ENCODE measurements at regions not wholly inside any gene's neighbourhood (a gene's known extent, or its start where the extent isn't known, plus 50 kb on each side); places are given as distances from the start of the nearest gene placed in this dataset.
"Not testable (repeated sequence)": the region's sequence is repeated elsewhere in the genome, so short reads cannot be mapped to it uniquely, and the experiment has no call there.

GRCh38 chr1:213446496-213446895 lies 395.5 kb downstream of the RPS6KC1 start:
- H3K4me1 Mint-ChIP-seq (ENCODE audit: low read depth) = no peaks in the 10 kb centered on the region
- H3K27ac Mint-ChIP-seq = no peak overlapping the region
- no peak overlapping the region for H3K4me3 Mint-ChIP-seq
- no peaks in the 10 kb centered on the region for H3K9me3 Mint-ChIP-seq
- H3K27me3 Mint-ChIP-seq (ENCODE audit: low read depth) = no peaks in the 10 kb centered on the region
- H3K36me3 Mint-ChIP-seq (ENCODE audit: low read depth) = no peaks in the 10 kb centered on the region

- Mint-ChIP-seq H3K27me3 (ENCODE audit: low read depth) (no peaks in the 10 kb centered on the region), H3K36me3 (ENCODE audit: low read depth) (no peaks in the 10 kb centered on the region), H3K9me3 (no peaks in the 10 kb centered on the region), H3K27ac (no peak overlapping the region), H3K4me1 (ENCODE audit: low read depth) (no peaks in the 10 kb centered on the region), H3K4me3 (no peak overlapping the region)
These were observed 397.3 kb downstream of the RPS6KC1 start for GRCh38 chr1:213448360-213448759.

GRCh38 chr1:213448776-213449175 lies 397.7 kb downstream of the RPS6KC1 start:
- no peak overlapping the region for H3K4me3 Mint-ChIP-seq
- no peak overlapping the region for H3K27ac Mint-ChIP-seq
- no peaks in the 10 kb centered on the region for H3K27me3 Mint-ChIP-seq (ENCODE audit: low read depth)
- no peaks in the 10 kb centered on the region for H3K36me3 Mint-ChIP-seq (ENCODE audit: low read depth)
- no peaks in the 10 kb centered on the region for H3K9me3 Mint-ChIP-seq
- no peaks in the 10 kb centered on the region for H3K4me1 Mint-ChIP-seq (ENCODE audit: low read depth)

DNA sequence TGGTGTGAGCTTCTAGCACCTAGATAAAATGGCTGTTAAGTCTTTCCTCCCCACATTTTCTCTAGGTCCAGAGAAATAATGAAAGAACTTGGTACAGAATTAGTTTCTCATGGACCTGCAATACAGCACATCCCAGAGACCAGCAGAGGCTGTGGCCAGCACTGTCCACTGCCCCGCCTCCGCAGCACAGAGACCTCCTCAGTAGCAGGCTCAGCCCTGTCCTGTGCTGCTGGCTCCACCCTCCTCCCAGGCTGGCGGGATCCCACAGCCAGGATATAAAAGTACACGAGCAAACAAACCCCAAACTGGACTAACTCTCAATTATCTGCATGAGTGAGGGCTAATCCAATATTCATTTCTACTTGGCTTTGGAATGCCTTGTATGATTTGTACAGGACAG lies 401.5 kb downstream of the RPS6KC1 start:
- Mint-ChIP-seq H3K27ac (no peak overlapping the region), H3K9me3 (no peaks in the 10 kb centered on the region), H3K27me3 (ENCODE audit: low read depth) (no peaks in the 10 kb centered on the region), H3K4me3 (no peak overlapping the region), H3K36me3 (ENCODE audit: low read depth) (no peaks in the 10 kb centered on the region), H3K4me1 (ENCODE audit: low read depth) (no peaks in the 10 kb centered on the region)

DNA sequence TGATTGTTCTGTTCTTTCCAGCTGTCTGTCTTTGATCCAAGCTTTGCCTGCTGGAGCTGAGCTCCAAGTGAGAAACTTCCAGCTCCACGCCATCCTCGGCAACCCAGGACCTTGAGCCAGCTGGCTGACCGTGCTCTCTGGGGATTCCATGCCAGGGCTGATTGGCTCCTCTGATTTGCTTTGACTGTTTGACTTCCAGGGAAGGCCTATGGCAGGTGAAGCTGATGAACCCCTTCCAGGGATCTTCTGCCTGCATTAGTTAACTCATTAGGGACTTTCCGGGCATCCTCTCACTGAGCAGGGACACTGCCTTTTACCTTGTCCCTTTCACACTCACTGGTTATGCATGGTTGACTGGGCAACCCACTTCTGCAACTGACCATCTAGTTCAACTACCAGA lies 406.1 kb downstream of the RPS6KC1 start:
- Mint-ChIP-seq H3K36me3 (ENCODE audit: low read depth) (no peaks in the 10 kb centered on the region), H3K4me3 (no peak overlapping the region), H3K27me3 (ENCODE audit: low read depth) (peaks cover 3% of the 10 kb centered on the region)

GRCh38 chr1:213457733-213458132 lies 406.7 kb downstream of the RPS6KC1 start:
- Mint-ChIP-seq H3K4me1 (ENCODE audit: low read depth) (no peaks in the 10 kb centered on the region), H3K27ac (no peak overlapping the region), H3K4me3 (no peak overlapping the region), H3K9me3 (peaks cover 6% of the 10 kb centered on the region), H3K36me3 (ENCODE audit: low read depth) (no peaks in the 10 kb centered on the region), H3K27me3 (ENCODE audit: low read depth) (peaks cover 3% of the 10 kb centered on the region)

More for the DNA sequence above, 406.1 kb downstream of the RPS6KC1 start:
- Mint-ChIP-seq H3K9me3 (peaks cover 6% of the 10 kb centered on the region), H3K4me1 (ENCODE audit: low read depth) (no peaks in the 10 kb centered on the region), H3K27ac (no peak overlapping the region)

DNA sequence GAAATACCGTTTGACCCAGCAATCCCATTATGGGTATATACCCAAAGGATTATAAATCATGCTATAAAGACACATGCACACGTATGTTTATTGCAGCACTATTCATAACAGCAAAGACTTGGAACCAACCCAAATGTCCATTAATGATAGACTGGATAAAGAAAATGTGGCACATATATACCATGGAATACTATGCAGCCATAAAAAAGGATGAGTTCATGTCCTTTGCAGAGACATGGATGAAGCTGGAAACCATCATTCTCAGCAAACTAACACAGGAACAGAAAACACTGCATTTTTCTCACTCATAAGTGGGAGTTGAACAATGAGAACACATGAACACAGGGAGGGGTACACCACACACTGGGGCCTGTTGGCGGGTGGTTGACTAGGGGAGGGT lies 411.3 kb downstream of the RPS6KC1 start:
- H3K4me3 Mint-ChIP-seq; H3K4me1 Mint-ChIP-seq (ENCODE audit: low read depth); H3K9me3 Mint-ChIP-seq; H3K27me3 Mint-ChIP-seq (ENCODE audit: low read depth); H3K36me3 Mint-ChIP-seq (ENCODE audit: low read depth); H3K27ac Mint-ChIP-seq: not testable (repeated sequence)

GRCh38 chr1:213464786-213465460 lies 413.9 kb downstream of the RPS6KC1 start:
- Mint-ChIP-seq H3K36me3 (ENCODE audit: low read depth) (no peaks in the 10 kb centered on the region), H3K9me3 (peaks cover 3% of the 10 kb centered on the region), H3K4me3 (no peak overlapping the region), H3K4me1 (ENCODE audit: low read depth) (no peaks in the 10 kb centered on the region), H3K27ac (no peak overlapping the region), H3K27me3 (ENCODE audit: low read depth) (no peaks in the 10 kb centered on the region)

DNA sequence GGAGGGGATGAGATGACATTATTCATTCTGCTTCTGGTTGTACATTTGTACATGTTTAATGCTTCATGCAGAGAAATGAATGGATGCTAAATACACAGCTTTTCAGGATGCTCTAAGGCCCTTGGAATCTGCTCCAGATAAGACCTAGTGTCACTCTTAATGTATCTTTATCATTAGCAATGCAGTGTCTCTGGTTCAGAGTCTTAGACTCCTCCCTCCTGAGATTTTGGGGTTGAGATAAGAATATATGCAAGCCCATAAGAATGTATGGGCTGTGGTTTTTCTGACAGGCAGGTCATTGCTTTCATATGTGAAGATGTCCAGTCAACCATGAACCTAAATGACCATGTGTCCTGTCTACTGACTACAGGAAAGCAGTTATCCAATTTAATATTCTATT lies 415.5 kb downstream of the RPS6KC1 start:
- Mint-ChIP-seq H3K27me3 (ENCODE audit: low read depth) (no peaks in the 10 kb centered on the region), H3K4me1 (ENCODE audit: low read depth) (no peaks in the 10 kb centered on the region), H3K27ac (no peak overlapping the region), H3K9me3 (no peaks in the 10 kb centered on the region), H3K4me3 (no peak overlapping the region), H3K36me3 (ENCODE audit: low read depth) (no peaks in the 10 kb centered on the region)

DNA sequence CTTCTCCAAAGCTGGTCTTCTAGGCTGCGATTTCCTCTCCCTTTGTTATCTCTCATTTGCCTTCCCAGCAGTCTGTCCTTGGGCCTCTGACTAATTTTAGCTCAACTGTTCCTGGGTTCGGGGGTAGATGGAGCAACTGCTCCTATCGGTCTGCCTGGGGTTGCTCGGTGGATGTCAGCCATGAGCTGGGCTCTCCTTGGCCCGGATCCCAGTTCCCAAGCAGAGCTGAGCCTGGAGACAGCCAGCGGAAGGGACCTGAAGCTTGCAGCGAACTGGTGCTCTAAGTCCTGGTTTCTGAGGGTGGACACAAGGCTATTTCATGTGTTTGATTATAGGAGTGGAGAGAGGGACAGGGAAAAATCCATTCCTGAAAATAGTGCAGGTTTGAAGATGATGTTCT lies 423.0 kb downstream of the RPS6KC1 start:
- Mint-ChIP-seq H3K9me3 (no peaks in the 10 kb centered on the region), H3K4me3 (no peak overlapping the region), H3K27me3 (ENCODE audit: low read depth) (no peaks in the 10 kb centered on the region), H3K27ac (no peak overlapping the region), H3K36me3 (ENCODE audit: low read depth) (no peaks in the 10 kb centered on the region), H3K4me1 (ENCODE audit: low read depth) (no peaks in the 10 kb centered on the region)

- Mint-ChIP-seq H3K27me3 (ENCODE audit: low read depth) (peaks cover 7% of the 10 kb centered on the region), H3K9me3 (no peaks in the 10 kb centered on the region), H3K4me1 (ENCODE audit: low read depth) (no peaks in the 10 kb centered on the region), H3K27ac (no peak overlapping the region), H3K36me3 (ENCODE audit: low read depth) (no peaks in the 10 kb centered on the region), H3K4me3 (no peak overlapping the region)
These were observed 430.4 kb downstream of the RPS6KC1 start for GRCh38 chr1:213481395-213481794.

GRCh38 chr1:213484333-213484732 lies 433.3 kb downstream of the RPS6KC1 start:
- Mint-ChIP-seq H3K9me3 (no peaks in the 10 kb centered on the region), H3K36me3 (ENCODE audit: low read depth) (no peaks in the 10 kb centered on the region), H3K4me1 (ENCODE audit: low read depth) (no peaks in the 10 kb centered on the region), H3K27ac (no peak overlapping the region), H3K27me3 (ENCODE audit: low read depth) (peaks cover 7% of the 10 kb centered on the region), H3K4me3 (no peak overlapping the region)

DNA sequence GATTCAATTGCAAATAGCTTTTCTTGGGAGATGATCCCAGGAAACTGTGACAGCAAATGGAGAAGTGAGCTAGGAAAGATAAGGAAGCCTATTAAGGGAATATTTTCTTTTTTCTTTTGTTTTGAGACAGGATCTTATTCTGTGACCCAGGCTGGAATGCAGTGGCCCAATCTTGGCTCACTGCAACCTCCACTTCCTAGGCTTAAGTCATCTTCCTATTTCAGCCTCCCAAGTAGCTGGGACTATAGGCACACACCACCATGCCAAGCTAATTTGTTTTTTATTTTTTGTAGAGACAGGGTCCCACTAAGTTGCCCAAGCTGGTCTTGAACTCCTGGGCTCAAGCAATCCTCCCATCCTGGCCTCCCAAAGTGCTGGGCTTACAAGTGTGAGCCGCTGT lies 433.7 kb downstream of the RPS6KC1 start:
- peaks cover 7% of the 10 kb centered on the region for H3K27me3 Mint-ChIP-seq (ENCODE audit: low read depth)
- no peaks in the 10 kb centered on the region for H3K4me1 Mint-ChIP-seq (ENCODE audit: low read depth)

GRCh38 chr1:213486488-213486887 lies 435.4 kb downstream of the RPS6KC1 start:
- Mint-ChIP-seq H3K27me3 (ENCODE audit: low read depth) (peaks cover under 1% of the 10 kb centered on the region), H3K4me1 (ENCODE audit: low read depth) (no peaks in the 10 kb centered on the region), H3K27ac (no peak overlapping the region), H3K4me3 (no peak overlapping the region), H3K9me3 (no peaks in the 10 kb centered on the region), H3K36me3 (ENCODE audit: low read depth) (no peaks in the 10 kb centered on the region)

More for the DNA sequence above, 433.7 kb downstream of the RPS6KC1 start:
- H3K27ac Mint-ChIP-seq = no peak overlapping the region
- no peaks in the 10 kb centered on the region for H3K9me3 Mint-ChIP-seq
- H3K4me3 Mint-ChIP-seq = no peak overlapping the region
- no peaks in the 10 kb centered on the region for H3K36me3 Mint-ChIP-seq (ENCODE audit: low read depth)

GRCh38 chr1:213491468-213491867 lies 440.4 kb downstream of the RPS6KC1 start:
- no peaks in the 10 kb centered on the region for H3K36me3 Mint-ChIP-seq (ENCODE audit: low read depth)

More at GRCh38 chr1:213491468-213491867, 440.4 kb downstream of the RPS6KC1 start:
- Mint-ChIP-seq H3K27ac (no peak overlapping the region), H3K4me3 (no peak overlapping the region), H3K27me3 (ENCODE audit: low read depth) (no peaks in the 10 kb centered on the region), H3K4me1 (ENCODE audit: low read depth) (no peaks in the 10 kb centered on the region), H3K9me3 (no peaks in the 10 kb centered on the region)

Data from T-helper 1 cell treated with Interleukin-12 subunit alpha and Interleukin-12 subunit beta and Interleukin-4 antibody, amounts not matched to agents 30 μg/mL and 1 μg/mL, for 36 hours (primary cell).